A549 (cell line): ENCODE measurements at regions not wholly inside any gene's neighbourhood (a gene's known extent, or its start where the extent isn't known, plus 50 kb on each side); places are given as distances from the start of the nearest gene placed in this dataset.
A peak's percentile ranks its signal among the peaks of the same experiment; 100 is the strongest.

ENCODE experiments used
- ATAC-seq, 2 experiments: fragments of 200-7000 bp in 1 of 2; fragments of >200 bp in 1 of 2; cut with Nextera tagmentation in 1 of 2; cut with Tn5 transposase in 1 of 2; 3 replicates each; pipeline versions ENCODE4 v1.8.0 to v1.9.1; 2018 to 2020; ENCODE audit warnings: mild to moderate bottlenecking in 1 of 2, moderate library complexity in 1 of 2
- CTCF ChIA-PET: fragments of 300-600 bp; sonication (Branson Sonifier 250); formaldehyde crosslinking; extraction: SDS; loops from one replicate; lab custom pipeline; 2021; ENCODE audit warnings: antibody characterized with exemption, inconsistent platforms; lab: Yijun Ruan, JAX
- POLR2A ChIA-PET: fragments of 350-600 bp; formaldehyde crosslinking; extraction: SDS; loops from one replicate; lab custom pipeline; 2021; ENCODE audit warnings: antibody characterized with exemption, inconsistent platforms; lab: Yijun Ruan, JAX
- DNase-seq, 2 experiments: peaks; one replicate each; pipeline versions ENCODE4 v3.0.0 to v3.0.0-alpha.2; 2011 to 2016; ENCODE audit warnings: low read depth in 1 of 2, low spot score in 1 of 2
- FAIRE-seq: peaks from 2 replicates; lab custom pipeline; 2011; peaks lifted over from hg19 to GRCh38; lab: Jason Lieb, UNC
- H3K27ac ChIP-seq, 2 experiments: fragments of >200 bp; sonication (Bioruptor Twin); formaldehyde crosslinking; 3 replicates each; pipeline ENCODE4 v1.5.1; 2016 to 2017
- H3K4me1 ChIP-seq: fragments of >200 bp; sonication (Bioruptor Twin); formaldehyde crosslinking; 3 replicates; pipeline ENCODE4 v1.6.1; 2016
- H3K4me2 ChIP-seq: fragments of >200 bp; sonication (Bioruptor Twin); formaldehyde crosslinking; 3 replicates; pipeline ENCODE4 v1.6.1; 2016
- H3K4me3 ChIP-seq: fragments of >200 bp; sonication (Bioruptor Twin); formaldehyde crosslinking; 3 replicates; pipeline ENCODE4 v1.5.1; 2016
- H3K9me3 ChIP-seq: fragments of >200 bp; sonication (Bioruptor Twin); formaldehyde crosslinking; 3 replicates; pipeline ENCODE4 v1.6.1; 2016
- CBX2 ChIP-seq: fragments of 200-600 bp; sonication (generic); IDR thresholded peaks from 2 replicates; pipeline ENCODE4 v1.6.1; 2016; ENCODE audit warnings: low read depth, mild to moderate bottlenecking, borderline replicate concordance
- CEBPB ChIP-seq, 2 experiments: fragments of >200 bp in 1 of 2; sonication (Bioruptor Twin) in 1 of 2; formaldehyde crosslinking in 1 of 2; IDR thresholded peaks; 2 replicates each; pipeline ENCODE4 v1.6.1; 2012 to 2016
- EHF ChIP-seq: fragments of 250-450 bp; sonication (Bioruptor Pico); IDR thresholded peaks from 2 replicates; pipeline ENCODE4 v1.5.0; 2020; ENCODE audit warnings: mild to moderate bottlenecking
- FOXS1 ChIP-seq: fragments of 250-450 bp; sonication (Bioruptor Pico); IDR thresholded peaks from 2 replicates; pipeline ENCODE4 v1.5.0; 2020; ENCODE audit warnings: mild to moderate bottlenecking, moderate library complexity
- HDAC2 ChIP-seq: fragments of 200-600 bp; sonication (generic); IDR thresholded peaks from 2 replicates; pipeline ENCODE4 v1.6.1; 2016
- HOXA7 ChIP-seq: fragments of 250-450 bp; sonication (Bioruptor Pico); IDR thresholded peaks from 2 replicates; pipeline ENCODE4 v1.5.0; 2020; ENCODE audit warnings: mild to moderate bottlenecking, moderate library complexity
- HOXB5 ChIP-seq: fragments of 250-450 bp; sonication (Bioruptor Pico); IDR thresholded peaks from 2 replicates; pipeline ENCODE4 v1.5.0; 2020; ENCODE audit warnings: mild to moderate bottlenecking, moderate library complexity
- KDM1A ChIP-seq: fragments of 200-600 bp; sonication (generic); IDR thresholded peaks from 2 replicates; pipeline ENCODE4 v1.6.1; 2016; ENCODE audit warnings: low read depth, mild to moderate bottlenecking
- MAZ ChIP-seq: fragments of 150-350 bp; IDR thresholded peaks from 2 replicates; pipeline ENCODE4 v1.6.1; 2014; ENCODE audit warnings: antibody characterized with exemption, low read depth, low read length, borderline replicate concordance
- NFE2L2 ChIP-seq: fragments of 150-350 bp; conservative IDR thresholded peaks from 2 replicates; pipeline ENCODE4 v1.6.1; 2014; ENCODE audit warnings: low read length
- NPAS2 ChIP-seq: fragments of 250-450 bp; sonication (Bioruptor Pico); IDR thresholded peaks from 2 replicates; pipeline ENCODE4 v1.8.0; 2022; ENCODE audit warnings: mild to moderate bottlenecking, moderate library complexity, borderline replicate concordance
- RARB ChIP-seq: fragments of 250-450 bp; sonication (Bioruptor Pico); IDR thresholded peaks from 2 replicates; pipeline ENCODE4 v1.8.0; 2021; ENCODE audit warnings: mild to moderate bottlenecking, moderate library complexity
- RNF2 ChIP-seq: fragments of 200-600 bp; sonication (generic); IDR thresholded peaks from 2 replicates; pipeline ENCODE4 v1.6.1; 2016; ENCODE audit warnings: low read depth, mild to moderate bottlenecking, antibody characterized with exemption, moderate library complexity, borderline replicate concordance
- ZFP36 ChIP-seq: fragments of 450-650 bp; IDR thresholded peaks from 2 replicates; pipeline ENCODE4 v1.6.1; 2014; ENCODE audit warnings: borderline replicate concordance; ENCODE audit not compliant: partially characterized antibody
- WGBS: methylation state at CpG from one replicate; pipeline ENCODE4 v1.1.6; 2017; ENCODE audit errors: missing lambda C conversion rate; 5-methylcytosine and 5-hydroxymethylcytosine counted together
- TF ChIP-seq, protein P1 (sequence below): fragments of 450-650 bp; IDR thresholded peaks from 2 replicates; pipeline ENCODE4 v1.6.1; 2014; ENCODE audit warnings: antibody characterized with exemption
- TF ChIP-seq, protein P2 (sequence below): IDR thresholded peaks from 2 replicates; pipeline ENCODE4 v1.6.1; 2012
- TF ChIP-seq, protein P3 (sequence below): IDR thresholded peaks from 2 replicates; pipeline ENCODE4 v1.6.1; 2012

DNA sequence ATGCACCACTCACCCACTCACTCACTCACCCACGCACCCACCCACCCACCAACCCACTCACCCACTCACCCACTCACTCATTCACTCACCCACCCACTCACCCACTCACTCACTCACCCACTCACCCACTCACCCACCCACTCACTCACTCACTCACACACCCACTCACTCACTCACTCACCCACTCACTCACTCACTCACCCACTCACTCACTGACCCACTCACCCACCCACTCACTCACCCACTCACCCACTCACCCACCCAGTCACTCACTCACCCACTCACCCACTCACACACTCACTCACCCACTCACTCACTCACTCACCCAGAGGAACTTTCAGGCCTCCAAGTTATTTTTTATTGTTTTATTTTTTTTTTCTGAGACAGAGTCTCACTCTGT, 93.1 kb upstream of the MKI67 start (continued):
- TF ChIP-seq, protein P1, sequence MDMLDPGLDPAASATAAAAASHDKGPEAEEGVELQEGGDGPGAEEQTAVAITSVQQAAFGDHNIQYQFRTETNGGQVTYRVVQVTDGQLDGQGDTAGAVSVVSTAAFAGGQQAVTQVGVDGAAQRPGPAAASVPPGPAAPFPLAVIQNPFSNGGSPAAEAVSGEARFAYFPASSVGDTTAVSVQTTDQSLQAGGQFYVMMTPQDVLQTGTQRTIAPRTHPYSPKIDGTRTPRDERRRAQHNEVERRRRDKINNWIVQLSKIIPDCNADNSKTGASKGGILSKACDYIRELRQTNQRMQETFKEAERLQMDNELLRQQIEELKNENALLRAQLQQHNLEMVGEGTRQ: no peak
- TF ChIP-seq CEBPB (IDR thresholded peaks at IDR 0.05): no peak

DNA sequence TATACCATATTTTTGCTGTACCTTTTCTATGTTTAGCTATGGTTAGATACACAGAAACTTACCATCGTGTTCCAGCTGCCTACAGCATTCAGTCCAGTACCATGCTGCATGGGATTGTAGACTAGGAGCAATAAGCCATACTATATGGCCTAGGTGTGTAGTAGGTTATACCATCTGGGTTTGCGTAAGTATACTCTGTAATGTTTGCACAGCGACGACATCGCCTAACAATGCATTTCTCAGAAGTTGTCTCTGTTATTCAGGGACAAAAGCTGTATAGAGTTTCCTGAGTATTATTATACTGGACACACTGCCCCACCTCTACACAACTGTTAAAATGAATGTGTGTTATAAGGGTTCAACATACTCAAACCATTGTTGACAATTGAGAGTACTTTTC, 93.8 kb upstream of the MKI67 start:
- FAIRE-seq (no peak), DNase-seq (peak in 1 of 2 experiments; percentile 58), ATAC-seq (peak; percentile 41 to 76; a peak in 3 of 6 replicates)
- WGBS: 39% methylated on average over 5 of the region's 5 CpGs
- Histone ChIP-seq H3K4me3 (no peak overlapping the region), H3K4me2 (peak overlapping the region; percentile 42; the same call in 2 of the 3 replicates), H3K27ac (no peak overlapping the region), H3K9me3 (no peaks in the 10 kb centered on the region), H3K4me1 (peaks cover 9% of the 10 kb centered on the region; the same call in 1 of the 3 replicates)
- CTCF ChIA-PET: interaction anchor here (1.2 to 1.4 kb wide), 2 partner anchors 10 to 44 kb away, joined by 3 read pairs; no protein-coding TSS in a partner anchor
- POLR2A ChIA-PET: no interaction called here
- TF ChIP-seq FOXS1: no peak
- TF ChIP-seq, protein P2, sequence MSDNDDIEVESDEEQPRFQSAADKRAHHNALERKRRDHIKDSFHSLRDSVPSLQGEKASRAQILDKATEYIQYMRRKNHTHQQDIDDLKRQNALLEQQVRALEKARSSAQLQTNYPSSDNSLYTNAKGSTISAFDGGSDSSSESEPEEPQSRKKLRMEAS: no peak
- no peak for TF ChIP-seq HOXA7 (CRISPR knock-in tag)
- peak in 1 of 2 experiments; percentile 29; a peak in 1 of 4 replicates for TF ChIP-seq CEBPB (IDR thresholded peaks at IDR 0.05)

DNA sequence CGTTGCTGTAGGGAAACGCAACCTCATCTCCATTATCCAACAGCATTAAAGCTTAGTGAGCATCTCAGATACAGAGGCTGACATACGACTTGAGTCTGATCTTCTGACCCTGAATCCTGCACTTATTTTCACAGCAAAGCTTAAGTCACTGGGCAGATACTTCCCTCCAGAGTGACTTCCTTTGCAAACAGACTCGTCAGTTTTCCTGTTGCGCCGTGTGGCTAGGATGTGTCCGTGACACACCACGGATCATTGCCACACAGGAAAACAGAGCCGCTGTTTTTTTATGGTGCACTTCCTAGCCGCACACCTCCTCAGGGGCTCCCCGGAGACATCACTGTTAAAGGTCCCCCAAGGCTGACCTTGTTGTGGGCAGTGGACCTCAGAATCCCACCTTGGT, 94.9 kb upstream of the MKI67 start:
- DNase-seq (no peak), ATAC-seq (no peak), FAIRE-seq (no peak)
- ChIA-PET POLR2A (no interaction called here), CTCF (interaction anchor here (1.0 to 2.9 kb wide), 3 partner anchors 9 to 144 kb away, joined by 3 to 26 read pairs (median 3); no protein-coding TSS in a partner anchor)
- TF ChIP-seq NPAS2 (CRISPR knock-in tag): no peak
- TF ChIP-seq RARB: no peak
- no peak for TF ChIP-seq HDAC2
- TF ChIP-seq EHF: no peak
- no peak for TF ChIP-seq ZFP36
- no peak for TF ChIP-seq CBX2
- TF ChIP-seq RNF2: no peak
- TF ChIP-seq HOXB5 (CRISPR knock-in tag): no peak
- Histone ChIP-seq H3K4me3 (no peak overlapping the region), H3K9me3 (no peaks in the 10 kb centered on the region), H3K4me2 (no peak overlapping the region), H3K27ac (no peak overlapping the region), H3K4me1 (peaks cover 9% of the 10 kb centered on the region; the same call in 1 of the 3 replicates)
- WGBS: 55% methylated on average over 11 of the region's 11 CpGs

DNA sequence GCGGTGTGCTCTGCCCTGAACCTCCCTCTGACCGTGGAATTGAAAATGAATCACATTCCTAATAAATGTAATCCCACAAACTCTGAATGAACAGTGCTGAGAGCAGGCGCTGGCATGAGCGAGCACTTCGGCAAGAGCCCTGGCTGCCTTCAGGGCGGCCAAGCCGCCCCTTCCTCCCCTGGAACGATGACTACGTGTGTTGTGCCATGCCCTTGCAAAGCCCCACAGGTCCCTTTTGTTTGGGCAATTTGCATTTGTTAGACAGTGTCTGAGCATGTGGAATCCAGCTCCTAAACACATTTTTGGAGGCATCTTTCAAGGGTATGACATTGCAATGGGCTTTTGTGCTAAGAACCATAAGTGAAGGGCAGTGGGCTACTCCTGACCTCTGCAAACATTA, 95.6 kb upstream of the MKI67 start:
- CTCF ChIA-PET: interaction anchor here (0.6 to 2.9 kb wide), 5 partner anchors 10 to 1736 kb away, joined by 3 to 26 read pairs (median 3); no protein-coding TSS in a partner anchor
- 52% methylated on average over 9 of the region's 9 CpGs for WGBS
- no peak for ATAC-seq

More for the DNA sequence above, 95.6 kb upstream of the MKI67 start:
- H3K27ac ChIP-seq: no peak overlapping the region
- H3K4me2 ChIP-seq: no peak overlapping the region
- H3K9me3 ChIP-seq: no peaks in the 10 kb centered on the region
- TF ChIP-seq MAZ: no peak
- no peak for TF ChIP-seq NFE2L2
- no peak for TF ChIP-seq HOXB5 (CRISPR knock-in tag)
- no peak for TF ChIP-seq HOXA7 (CRISPR knock-in tag)
- TF ChIP-seq KDM1A: no peak
- TF ChIP-seq NPAS2 (CRISPR knock-in tag): no peak
- TF ChIP-seq, protein P3, sequence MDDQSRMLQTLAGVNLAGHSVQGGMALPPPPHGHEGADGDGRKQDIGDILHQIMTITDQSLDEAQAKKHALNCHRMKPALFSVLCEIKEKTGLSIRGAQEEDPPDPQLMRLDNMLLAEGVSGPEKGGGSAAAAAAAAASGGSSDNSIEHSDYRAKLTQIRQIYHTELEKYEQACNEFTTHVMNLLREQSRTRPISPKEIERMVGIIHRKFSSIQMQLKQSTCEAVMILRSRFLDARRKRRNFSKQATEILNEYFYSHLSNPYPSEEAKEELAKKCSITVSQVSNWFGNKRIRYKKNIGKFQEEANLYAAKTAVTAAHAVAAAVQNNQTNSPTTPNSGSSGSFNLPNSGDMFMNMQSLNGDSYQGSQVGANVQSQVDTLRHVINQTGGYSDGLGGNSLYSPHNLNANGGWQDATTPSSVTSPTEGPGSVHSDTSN: no peak
- no peak for TF ChIP-seq RNF2
- TF ChIP-seq, protein P1: no peak
- TF ChIP-seq ZFP36: no peak
- TF ChIP-seq, all 56 proteins: peak for 0
- DNase-seq: no peak
- POLR2A ChIA-PET: no interaction called here
- peaks cover 9% of the 10 kb centered on the region; the same call in 1 of the 3 replicates for H3K4me1 ChIP-seq
- no peak overlapping the region for H3K4me3 ChIP-seq
- FAIRE-seq: no peak
